ENCODE measurements at regions not wholly inside any gene's neighbourhood (a gene's known extent, or its start where the extent isn't known, plus 50 kb on each side); places are given as distances from the start of the nearest gene placed in this dataset.

DNA sequence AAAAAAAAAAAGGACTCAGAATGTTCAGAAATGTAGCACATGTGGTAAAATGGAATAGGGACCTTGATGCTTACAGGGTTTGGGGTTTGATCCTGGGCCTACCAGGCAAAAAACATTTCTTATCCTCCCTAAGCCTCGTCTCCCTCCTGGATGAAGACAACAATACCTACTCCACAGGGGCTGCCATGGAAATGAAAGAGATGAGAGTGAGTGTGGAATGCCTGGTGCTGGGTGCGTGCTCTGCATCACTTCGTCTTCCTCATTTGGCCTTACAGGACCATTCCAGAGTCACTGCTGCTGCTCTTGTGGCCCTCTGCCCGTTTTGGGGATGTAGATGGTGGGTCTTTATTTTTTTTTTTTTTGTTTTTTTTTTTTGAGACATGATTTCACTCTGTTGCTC lies 692.9 kb upstream of the EEF2KMT start:
- CTCF ChIA-PET: no interaction called here
- TF ChIP-seq, protein P1, sequence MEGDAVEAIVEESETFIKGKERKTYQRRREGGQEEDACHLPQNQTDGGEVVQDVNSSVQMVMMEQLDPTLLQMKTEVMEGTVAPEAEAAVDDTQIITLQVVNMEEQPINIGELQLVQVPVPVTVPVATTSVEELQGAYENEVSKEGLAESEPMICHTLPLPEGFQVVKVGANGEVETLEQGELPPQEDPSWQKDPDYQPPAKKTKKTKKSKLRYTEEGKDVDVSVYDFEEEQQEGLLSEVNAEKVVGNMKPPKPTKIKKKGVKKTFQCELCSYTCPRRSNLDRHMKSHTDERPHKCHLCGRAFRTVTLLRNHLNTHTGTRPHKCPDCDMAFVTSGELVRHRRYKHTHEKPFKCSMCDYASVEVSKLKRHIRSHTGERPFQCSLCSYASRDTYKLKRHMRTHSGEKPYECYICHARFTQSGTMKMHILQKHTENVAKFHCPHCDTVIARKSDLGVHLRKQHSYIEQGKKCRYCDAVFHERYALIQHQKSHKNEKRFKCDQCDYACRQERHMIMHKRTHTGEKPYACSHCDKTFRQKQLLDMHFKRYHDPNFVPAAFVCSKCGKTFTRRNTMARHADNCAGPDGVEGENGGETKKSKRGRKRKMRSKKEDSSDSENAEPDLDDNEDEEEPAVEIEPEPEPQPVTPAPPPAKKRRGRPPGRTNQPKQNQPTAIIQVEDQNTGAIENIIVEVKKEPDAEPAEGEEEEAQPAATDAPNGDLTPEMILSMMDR (IDR thresholded peaks at IDR 0.05; ENCODE audit: low read depth, low read length): no peak
- Histone ChIP-seq H3K9me3 (ENCODE audit: control insufficient read depth, insufficient read depth, low read length) (peaks cover 53% of the 10 kb centered on the region), H3K27me3 (ENCODE audit: control insufficient read depth, insufficient read depth, low read length) (no peaks in the 10 kb centered on the region), H3K27ac (ENCODE audit: low read depth, low read length) (no peak overlapping the region), H3K4me3 (ENCODE audit: low read depth, low read length) (no peak overlapping the region)
- no peak for DNase-seq (ENCODE audit: low read depth, low spot score)
- POLR2A ChIA-PET: no interaction called here

DNA sequence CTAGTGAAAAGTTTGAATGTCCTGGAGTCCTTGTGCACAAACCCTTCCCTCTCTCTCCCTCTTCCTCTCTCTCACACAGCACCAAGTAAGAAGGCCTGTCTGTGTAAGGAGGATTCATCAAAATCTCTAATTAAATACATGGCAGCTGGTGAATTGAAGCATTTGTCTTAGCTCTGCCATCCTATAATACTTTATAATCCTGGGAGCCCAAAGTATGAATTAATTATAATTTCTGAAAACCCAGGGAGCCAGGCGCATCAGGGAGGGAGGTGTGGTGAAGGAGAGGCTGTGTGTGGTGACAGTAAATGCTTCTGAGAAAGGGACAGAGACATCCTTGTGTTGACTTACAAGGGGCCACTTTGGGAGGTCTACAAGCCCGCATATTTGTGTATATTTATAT lies 691.4 kb upstream of the EEF2KMT start:
- Histone ChIP-seq H3K27me3 (ENCODE audit: control insufficient read depth, insufficient read depth, low read length) (no peaks in the 10 kb centered on the region), H3K9me3 (ENCODE audit: control insufficient read depth, insufficient read depth, low read length) (peaks cover 55% of the 10 kb centered on the region), H3K27ac (ENCODE audit: low read depth, low read length) (no peak overlapping the region), H3K4me3 (ENCODE audit: low read depth, low read length) (no peak overlapping the region)
- no peak for DNase-seq (ENCODE audit: low read depth, low spot score)
- TF ChIP-seq, protein P1 (IDR thresholded peaks at IDR 0.05; ENCODE audit: low read depth, low read length): no peak
- POLR2A ChIA-PET: no interaction called here
- CTCF ChIA-PET: no interaction called here

DNA sequence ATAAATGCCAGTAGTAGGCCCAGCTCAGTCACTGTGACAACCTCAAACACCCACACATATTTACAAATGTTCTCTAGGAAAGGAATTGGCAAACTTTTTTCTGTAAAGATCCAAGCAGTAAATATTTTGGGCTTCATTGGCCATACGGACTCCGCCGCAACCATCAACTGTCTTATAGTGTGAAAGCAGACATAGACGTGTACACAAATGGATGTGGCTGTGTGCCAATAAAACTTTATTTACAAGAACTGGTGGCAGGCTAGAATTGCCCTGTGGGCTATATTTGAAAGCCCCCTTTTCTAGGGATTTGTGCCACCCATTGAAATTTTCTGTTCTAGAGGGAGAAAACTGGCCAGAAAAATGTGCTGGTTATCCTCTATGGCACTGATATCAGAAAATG lies 683.8 kb upstream of the EEF2KMT start:
- TF ChIP-seq, protein P1 (IDR thresholded peaks at IDR 0.05; ENCODE audit: low read depth, low read length): no peak
- ChIA-PET POLR2A (no interaction called here), CTCF (no interaction called here)
- Histone ChIP-seq H3K4me3 (ENCODE audit: low read depth, low read length) (no peak overlapping the region), H3K27ac (ENCODE audit: low read depth, low read length) (no peak overlapping the region), H3K27me3 (ENCODE audit: control insufficient read depth, insufficient read depth, low read length) (no peaks in the 10 kb centered on the region), H3K9me3 (ENCODE audit: control insufficient read depth, insufficient read depth, low read length) (peaks cover 50% of the 10 kb centered on the region)
- DNase-seq (ENCODE audit: low read depth, low spot score): no peak

DNA sequence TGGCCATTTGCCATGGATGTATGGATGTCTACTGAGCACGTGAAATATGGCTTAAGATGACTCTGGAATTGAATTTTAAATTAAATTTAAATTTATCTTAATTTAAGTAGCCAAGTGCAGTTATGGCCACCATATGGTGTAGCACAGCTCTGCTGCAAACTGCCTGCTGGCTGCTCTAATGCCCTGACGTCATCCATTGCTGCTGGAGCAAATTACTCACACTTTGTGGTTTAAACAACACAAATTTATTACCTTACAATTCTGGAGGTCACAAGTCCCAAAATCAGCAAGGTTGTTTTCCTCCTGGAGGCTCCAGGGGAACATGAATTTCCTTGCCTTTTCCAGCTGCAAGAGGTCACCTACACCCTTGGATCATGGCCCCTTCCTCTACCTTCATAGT lies 679.3 kb upstream of the EEF2KMT start:
- no peaks in the 10 kb centered on the region for H3K27me3 ChIP-seq (ENCODE audit: control insufficient read depth, insufficient read depth, low read length)
- peaks cover 41% of the 10 kb centered on the region for H3K9me3 ChIP-seq (ENCODE audit: control insufficient read depth, insufficient read depth, low read length)
- DNase-seq (ENCODE audit: low read depth, low spot score): no peak
- POLR2A ChIA-PET: no interaction called here
- TF ChIP-seq, protein P1 (IDR thresholded peaks at IDR 0.05; ENCODE audit: low read depth, low read length): no peak
- H3K27ac ChIP-seq (ENCODE audit: low read depth, low read length): no peak overlapping the region
- no peak overlapping the region for H3K4me3 ChIP-seq (ENCODE audit: low read depth, low read length)
- CTCF ChIA-PET: no interaction called here

DNA sequence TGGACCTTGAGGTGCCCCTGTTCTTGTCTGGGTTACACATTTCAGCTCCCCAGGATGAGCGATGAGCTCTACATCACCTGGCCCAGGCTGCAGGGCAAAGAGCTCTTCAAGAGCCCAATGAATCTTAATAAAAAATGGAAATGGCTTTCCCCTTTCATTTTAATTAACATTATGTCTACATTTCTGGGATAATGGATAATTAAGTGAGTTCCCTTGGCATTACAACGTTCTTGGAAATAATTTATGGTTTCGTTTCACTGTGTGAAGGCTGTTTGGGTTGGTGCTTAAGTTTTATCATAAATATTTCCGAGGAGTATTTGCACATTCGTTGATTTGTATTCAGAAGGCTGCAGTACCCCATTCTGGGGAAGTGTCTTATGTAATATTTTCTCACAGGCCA lies 678.3 kb upstream of the EEF2KMT start:
- no peak overlapping the region for H3K4me3 ChIP-seq (ENCODE audit: low read depth, low read length)
- H3K27ac ChIP-seq (ENCODE audit: low read depth, low read length): no peak overlapping the region
- peaks cover 39% of the 10 kb centered on the region for H3K9me3 ChIP-seq (ENCODE audit: control insufficient read depth, insufficient read depth, low read length)
- TF ChIP-seq, protein P1 (IDR thresholded peaks at IDR 0.05; ENCODE audit: low read depth, low read length): no peak
- no peak for DNase-seq (ENCODE audit: low read depth, low spot score)
- CTCF ChIA-PET: no interaction called here
- no peaks in the 10 kb centered on the region for H3K27me3 ChIP-seq (ENCODE audit: control insufficient read depth, insufficient read depth, low read length)
- POLR2A ChIA-PET: no interaction called here
